HL-60/S4 treated with phorbol 12-myristate 13-acetate at 8.2 ng/mL for 4 days and 3 days (cell line): ENCODE measurements at regions not wholly inside any gene's neighbourhood (a gene's known extent, or its start where the extent isn't known, plus 50 kb on each side); places are given as distances from the start of the nearest gene placed in this dataset.
"Not testable (repeated sequence)": the region's sequence is repeated elsewhere in the genome, so short reads cannot be mapped to it uniquely, and the experiment has no call there.

Source experiments
- in situ Hi-C: fragments of 300-500 bp; cut with MboI; formaldehyde crosslinking; loops from 2 replicates; pipeline ENCODE4 v1.15.0; 2022; ENCODE audit warnings: low sequenced_read_pairs

DNA sequence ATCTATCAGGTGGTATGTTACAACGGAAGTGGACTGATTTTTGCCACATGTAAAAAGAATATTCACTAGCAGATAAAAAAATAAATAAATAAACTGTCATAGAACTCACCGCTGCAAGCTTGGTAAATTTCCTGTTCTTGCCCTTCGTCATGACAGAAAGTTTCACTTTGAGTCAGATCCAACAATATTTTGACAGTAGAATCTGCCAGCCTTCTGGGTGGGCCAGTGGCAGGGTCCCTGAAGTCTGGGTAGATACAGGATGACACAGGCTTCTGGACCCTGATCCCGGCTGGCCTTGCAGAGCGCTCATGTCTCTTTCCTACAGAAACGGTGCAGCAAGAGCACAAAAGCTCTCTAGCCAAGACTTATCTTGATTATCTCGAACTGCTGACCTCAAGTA, 97.8 kb upstream of the PMAIP1 start:
- in situ Hi-C loops = no loop called here

DNA sequence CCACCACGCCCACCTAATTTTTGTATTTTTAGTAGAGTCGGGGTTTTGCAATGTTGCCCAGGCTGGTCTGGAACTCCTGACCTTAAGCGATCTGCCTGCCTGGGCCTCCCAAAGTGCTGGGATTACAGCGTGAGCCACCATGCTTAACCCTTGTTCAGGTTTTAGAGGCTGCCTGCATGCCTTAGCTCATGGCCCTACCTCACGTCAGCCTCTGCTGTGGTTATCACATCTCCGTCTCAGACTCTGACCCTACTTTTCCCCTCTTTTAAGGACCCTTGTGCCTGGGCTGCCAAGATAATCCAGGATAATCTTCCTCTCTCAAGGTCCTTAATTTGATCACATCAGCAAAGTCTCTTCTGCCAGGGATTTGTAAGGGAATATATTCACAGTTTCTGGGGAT, 98.2 kb upstream of the PMAIP1 start:
- in situ Hi-C loops = no loop called here

DNA sequence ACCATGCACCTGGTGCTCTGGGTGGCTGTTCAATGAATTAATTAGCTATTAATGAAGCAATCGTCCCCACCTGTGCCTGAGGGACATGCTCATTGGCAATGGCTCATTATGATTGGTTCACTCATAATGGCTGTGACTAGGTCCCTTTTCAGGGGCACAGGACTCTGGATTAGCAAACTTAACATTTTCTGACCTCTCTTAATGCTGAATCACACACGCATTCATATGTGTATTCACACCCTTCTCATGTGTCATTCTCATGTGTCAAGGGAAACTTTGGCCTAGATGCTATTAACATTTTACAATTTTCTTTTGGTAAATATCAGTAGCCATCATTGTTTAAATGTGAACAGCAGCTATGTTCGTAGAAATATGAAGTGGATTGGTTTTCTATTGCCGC, 98.9 kb upstream of the PMAIP1 start:
- in situ Hi-C loops = no loop called here

DNA sequence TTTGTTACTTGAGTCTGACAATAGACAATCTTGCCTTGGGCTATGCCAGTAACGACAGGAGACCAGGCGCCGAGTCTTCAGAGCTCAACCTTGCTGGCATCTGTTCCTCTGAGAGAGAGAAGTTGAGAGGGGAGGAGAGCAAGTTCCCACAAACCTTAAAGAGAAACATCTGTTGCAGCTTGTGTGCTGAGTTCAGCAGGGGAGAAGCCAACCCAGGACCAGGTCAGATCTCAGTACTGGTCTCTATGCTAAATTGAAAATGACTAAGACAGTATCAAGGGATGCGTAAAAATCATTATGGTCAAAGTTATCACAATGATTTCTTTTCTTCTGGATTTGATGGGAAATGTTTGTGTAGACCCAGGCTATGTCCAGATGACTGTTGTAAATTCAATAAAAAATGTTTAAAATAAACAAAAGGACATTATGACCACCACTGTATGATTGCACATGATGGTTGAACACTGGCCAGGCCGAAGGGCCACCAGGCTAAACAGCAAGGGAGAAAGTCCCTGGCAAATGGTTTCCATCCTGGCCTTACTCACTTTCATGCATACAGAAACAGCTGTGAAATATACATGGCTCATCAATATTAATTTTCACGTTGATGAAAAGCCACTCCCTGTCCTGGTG, 100.3 kb upstream of the PMAIP1 start:
- in situ Hi-C loops = no loop called here

GRCh38 chr18:59795882-59796281, 98.7 kb upstream of the CCBE1 start:
- in situ Hi-C loops = no loop called here

- in situ Hi-C loops = no loop called here
Measured at GRCh38 chr18:59792353-59792752, 95.1 kb upstream of the CCBE1 start.

DNA sequence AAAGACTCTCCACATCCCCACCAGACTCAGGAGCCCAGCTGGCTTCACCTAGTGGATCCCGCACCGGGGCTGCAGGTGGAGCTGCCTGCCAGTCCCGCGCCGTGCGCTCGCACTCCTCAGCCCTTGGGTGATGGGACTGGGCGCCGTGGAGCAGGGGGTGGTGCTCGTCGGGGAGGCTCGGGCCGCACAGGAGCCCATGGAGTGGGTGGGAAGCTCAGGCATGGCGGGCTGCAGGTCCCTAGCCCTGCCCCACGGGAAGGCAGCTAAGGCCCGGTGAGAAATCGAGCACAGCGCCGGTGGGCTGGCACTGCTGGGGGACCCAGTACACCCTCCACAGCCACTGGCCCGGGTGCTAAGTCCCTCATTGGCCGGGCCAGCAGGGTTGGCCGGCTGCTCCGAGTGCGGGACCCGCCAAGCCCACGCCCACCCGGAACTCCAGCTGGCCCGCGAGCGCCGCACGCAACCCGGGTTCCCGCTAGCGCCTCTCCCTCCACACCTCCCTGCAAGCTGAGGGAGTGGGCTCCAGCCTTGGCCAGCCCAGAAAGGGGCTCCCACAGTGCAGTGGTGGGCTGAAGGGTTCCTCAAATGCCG, 93.2 kb upstream of the CCBE1 start:
- in situ Hi-C loops = not testable (repeated sequence)

- in situ Hi-C loops = no loop called here
Measured at GRCh38 chr18:59788791-59789106, 91.5 kb upstream of the CCBE1 start.

DNA sequence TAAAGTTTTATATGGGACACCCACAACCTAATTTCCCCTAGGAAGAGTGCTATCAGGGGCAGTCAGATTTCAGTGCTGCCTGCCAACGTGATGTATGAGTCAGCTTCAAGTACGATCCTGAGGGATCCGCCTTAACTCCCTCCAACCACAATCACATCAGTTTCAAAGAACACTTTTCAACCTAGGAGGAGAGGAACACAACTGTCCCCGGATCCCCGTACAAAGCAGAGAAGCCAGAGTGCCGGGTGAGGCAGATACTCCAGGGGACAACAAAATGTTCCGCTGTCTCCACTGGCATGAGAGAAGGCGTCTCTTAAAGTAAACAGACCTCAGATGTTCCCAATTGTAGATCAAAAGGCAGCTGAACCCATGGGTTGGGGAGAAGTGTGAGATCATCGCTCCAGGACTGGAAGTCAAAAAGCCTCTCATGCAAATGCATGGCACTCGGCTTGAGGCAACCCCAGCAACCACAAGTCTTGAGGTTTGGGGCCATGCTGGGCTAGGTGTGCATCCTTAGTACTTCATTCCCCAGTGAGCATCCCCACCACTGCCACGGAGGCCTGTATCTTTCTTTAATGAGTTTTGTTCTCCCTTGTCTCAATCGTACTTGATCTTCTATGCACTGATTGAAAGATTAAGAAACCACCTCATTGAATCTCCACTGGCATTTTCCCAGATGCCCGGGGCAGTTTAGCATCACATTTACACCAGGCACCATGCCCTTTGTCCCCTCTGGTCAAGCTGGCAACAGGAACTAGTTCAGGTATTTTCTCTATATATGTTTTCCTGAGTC, 91.0 kb upstream of the CCBE1 start:
- in situ Hi-C loops = no loop called here

DNA sequence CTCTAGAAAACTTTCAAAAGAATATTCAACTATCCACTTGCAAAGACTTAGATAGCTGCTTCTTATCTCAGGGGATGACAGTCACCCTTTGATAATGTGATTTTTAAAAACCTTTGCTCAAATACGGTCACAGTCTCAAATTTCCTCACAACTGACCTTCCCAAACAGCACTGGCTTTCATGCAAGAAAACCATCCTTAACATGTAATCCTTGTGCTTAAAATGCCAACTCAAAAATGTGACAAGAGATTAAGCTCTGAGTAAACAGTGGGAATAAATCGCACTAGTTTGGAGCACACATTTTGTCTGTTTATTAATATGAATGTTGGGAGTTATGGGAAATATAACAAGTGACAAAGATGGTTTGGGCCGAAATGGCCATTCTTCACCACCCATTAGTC, 87.5 kb upstream of the CCBE1 start:
- in situ Hi-C loops = no loop called here

GRCh38 chr18:59783138-59783537, 85.9 kb upstream of the CCBE1 start:
- in situ Hi-C loops = no loop called here

DNA sequence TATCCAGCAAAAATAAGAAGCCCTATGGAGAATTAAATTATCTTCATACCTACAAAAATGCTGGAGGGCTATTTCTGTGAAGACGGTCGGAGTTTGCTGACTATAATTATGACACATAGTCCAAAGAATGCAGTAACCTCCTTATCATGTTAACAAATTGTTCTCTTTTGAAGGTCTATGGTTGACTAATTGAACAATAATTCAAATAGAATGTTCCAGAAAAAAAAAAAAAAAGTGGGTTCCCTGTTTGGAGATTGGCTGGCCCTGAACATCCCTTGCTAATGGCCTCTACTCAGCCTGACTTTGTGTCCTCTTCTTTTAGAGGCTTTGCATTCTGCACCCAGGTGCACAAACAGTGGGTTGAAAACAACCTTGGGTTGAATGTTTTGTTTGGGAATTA, 82.8 kb upstream of the CCBE1 start:
- in situ Hi-C loops = no loop called here

GRCh38 chr18:59778434-59778833, 81.2 kb upstream of the CCBE1 start:
- in situ Hi-C loops = no loop called here

GRCh38 chr18:59777636-59778035, 80.4 kb upstream of the CCBE1 start:
- in situ Hi-C loops = no loop called here

- in situ Hi-C loops = no loop called here
Measured at GRCh38 chr18:59769129-59769865, 72.1 kb upstream of the CCBE1 start.

- in situ Hi-C loops = no loop called here
Measured at GRCh38 chr18:59768409-59768808, 71.2 kb upstream of the CCBE1 start.

DNA sequence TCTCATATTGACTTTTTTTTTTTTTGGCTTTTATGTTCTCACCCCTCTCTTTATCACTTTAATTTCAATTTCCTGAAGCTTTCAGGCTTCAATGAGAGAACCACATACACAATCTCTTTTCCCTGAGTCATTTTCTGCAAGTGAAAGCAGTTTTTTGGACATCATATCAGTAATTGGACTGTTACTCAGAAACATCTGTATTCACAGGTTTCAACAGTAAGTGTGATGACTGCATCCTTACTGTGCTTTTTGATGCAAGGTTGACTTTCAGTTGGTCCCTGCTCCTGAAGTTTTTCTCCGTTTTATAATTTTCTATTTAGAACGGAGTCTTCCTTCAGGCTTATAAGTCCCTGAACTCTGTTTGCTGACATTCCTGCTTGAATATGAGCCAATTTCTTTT, 70.5 kb upstream of the CCBE1 start:
- in situ Hi-C loops = no loop called here

DNA sequence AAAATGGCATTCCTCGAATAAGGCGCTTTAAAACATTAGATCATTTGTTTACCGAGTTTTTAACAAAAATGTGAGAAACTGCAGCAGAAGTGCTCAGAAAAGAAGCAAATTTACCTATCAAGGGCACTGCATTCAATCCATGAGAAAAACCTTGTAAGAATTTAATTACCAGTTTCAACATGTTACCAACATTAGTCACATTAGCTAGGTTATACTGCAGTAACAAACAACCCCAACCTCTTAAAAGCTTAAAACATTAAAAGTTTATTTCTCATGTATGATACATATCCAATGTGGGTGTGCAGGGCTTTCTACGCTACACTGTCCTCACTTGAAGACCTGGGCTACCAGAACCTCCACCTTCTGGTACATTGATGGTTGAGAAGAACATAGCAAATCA, 68.1 kb upstream of the CCBE1 start:
- in situ Hi-C loops = no loop called here

GRCh38 chr18:59764281-59764680, 67.1 kb upstream of the CCBE1 start:
- in situ Hi-C loops = no loop called here

DNA sequence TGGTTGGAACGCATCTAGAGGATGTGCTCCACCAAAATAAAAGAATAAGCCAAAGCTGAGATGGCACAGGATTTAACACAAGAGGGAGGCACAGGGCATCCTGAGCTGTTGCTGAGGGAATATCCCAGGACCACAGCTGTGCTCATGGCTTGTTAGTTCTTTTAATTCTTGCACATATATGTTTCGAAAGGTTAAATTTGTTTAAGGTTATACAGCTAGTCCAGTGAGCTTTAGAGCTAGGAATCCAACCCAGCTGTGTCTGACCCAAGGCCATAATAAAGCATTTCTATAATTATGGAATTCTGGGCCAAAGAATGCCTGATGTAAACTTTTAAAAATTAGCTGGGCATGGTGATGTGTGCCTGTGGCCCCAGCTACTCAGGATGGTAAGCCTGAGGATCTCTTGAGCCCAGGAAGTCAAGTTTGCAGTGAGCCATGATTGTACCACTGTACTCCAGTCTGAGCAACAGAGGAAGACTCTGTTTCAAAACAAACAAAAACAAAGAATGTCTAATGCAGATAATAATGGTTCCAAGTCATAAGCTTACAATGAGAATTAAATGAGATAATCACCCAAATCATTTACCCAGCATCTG, 66.4 kb upstream of the CCBE1 start:
- in situ Hi-C loops = no loop called here
